ENCODE measurements at regions not wholly inside any gene's neighbourhood (a gene's known extent, or its start where the extent isn't known, plus 50 kb on each side); places are given as distances from the start of the nearest gene placed in this dataset.
"Not testable (repeated sequence)": the region's sequence is repeated elsewhere in the genome, so short reads cannot be mapped to it uniquely, and the experiment has no call there.

DNA sequence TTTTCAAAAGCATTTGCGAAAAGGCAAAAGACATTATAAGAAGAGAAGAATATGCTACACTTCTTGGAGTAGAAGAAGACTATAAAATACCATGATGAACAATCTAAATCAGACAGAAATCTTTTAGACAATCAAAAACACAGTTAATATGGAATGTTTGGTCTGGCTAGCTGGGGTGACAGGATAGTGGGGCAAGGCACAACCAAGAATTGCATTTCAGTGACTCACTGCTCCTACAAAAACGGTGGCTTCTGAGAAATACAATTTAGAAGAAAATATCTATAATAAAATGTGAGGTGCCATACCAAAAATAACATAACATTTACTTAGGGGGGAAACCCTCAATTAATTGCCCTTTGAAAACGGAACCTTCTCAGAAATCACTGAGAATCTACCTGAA lies 363.4 kb downstream of the NPR3 start:
- no peak for FAIRE-seq
- no peak for TF ChIP-seq POLR2A (IDR thresholded peaks at IDR 0.05; ENCODE audit: low read depth, low read length)
- no peak for TF ChIP-seq POLR2AphosphoS5 (IDR thresholded peaks at IDR 0.05; ENCODE audit: low read depth, low read length)
- no peak for TF ChIP-seq TAF1 (IDR thresholded peaks at IDR 0.05; ENCODE audit: borderline replicate concordance, low read depth, low read length)
- no peak for DNase-seq (ENCODE audit: insufficient read length)

GRCh38 chr5:33075731-33076130 lies 364.6 kb downstream of the NPR3 start:
- no peak for FAIRE-seq
- no peak for DNase-seq (ENCODE audit: insufficient read length)
- no peak for TF ChIP-seq TAF1 (IDR thresholded peaks at IDR 0.05; ENCODE audit: borderline replicate concordance, low read depth, low read length)
- TF ChIP-seq POLR2AphosphoS5 (IDR thresholded peaks at IDR 0.05; ENCODE audit: low read depth, low read length), result no peak
- TF ChIP-seq POLR2A (IDR thresholded peaks at IDR 0.05; ENCODE audit: low read depth, low read length), result no peak

DNA sequence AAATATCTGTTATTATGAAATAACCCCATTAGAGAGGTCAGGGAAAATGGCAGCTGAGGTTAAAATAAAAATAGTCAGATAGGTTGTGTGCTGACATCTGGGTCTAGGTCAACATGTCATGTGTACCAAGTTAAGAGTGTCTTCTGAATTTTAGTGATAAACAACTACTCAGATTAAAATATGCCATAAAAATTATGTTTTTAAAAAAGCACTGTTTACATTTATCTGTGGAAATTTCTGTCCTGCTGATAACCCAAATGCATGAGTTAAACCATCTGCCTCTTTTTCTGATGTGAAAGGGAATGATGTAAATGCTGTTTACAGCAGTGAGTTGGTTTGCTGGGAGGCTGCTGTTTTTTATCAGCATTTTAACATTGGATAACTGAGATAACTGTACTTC lies 361.2 kb upstream of the TARS1 start:
- DNase-seq (ENCODE audit: insufficient read length) (no peak), FAIRE-seq (no peak)
- TF ChIP-seq TAF1 (IDR thresholded peaks at IDR 0.05; ENCODE audit: borderline replicate concordance, low read depth, low read length) (no peak), POLR2A (IDR thresholded peaks at IDR 0.05; ENCODE audit: low read depth, low read length) (no peak), POLR2AphosphoS5 (IDR thresholded peaks at IDR 0.05; ENCODE audit: low read depth, low read length) (no peak)

GRCh38 chr5:33080287-33080686 lies 360.5 kb upstream of the TARS1 start:
- FAIRE-seq, result no peak
- no peak for TF ChIP-seq TAF1 (IDR thresholded peaks at IDR 0.05; ENCODE audit: borderline replicate concordance, low read depth, low read length)
- no peak for TF ChIP-seq POLR2AphosphoS5 (IDR thresholded peaks at IDR 0.05; ENCODE audit: low read depth, low read length)
- no peak for TF ChIP-seq POLR2A (IDR thresholded peaks at IDR 0.05; ENCODE audit: low read depth, low read length)
- no peak for DNase-seq (ENCODE audit: insufficient read length)

DNA sequence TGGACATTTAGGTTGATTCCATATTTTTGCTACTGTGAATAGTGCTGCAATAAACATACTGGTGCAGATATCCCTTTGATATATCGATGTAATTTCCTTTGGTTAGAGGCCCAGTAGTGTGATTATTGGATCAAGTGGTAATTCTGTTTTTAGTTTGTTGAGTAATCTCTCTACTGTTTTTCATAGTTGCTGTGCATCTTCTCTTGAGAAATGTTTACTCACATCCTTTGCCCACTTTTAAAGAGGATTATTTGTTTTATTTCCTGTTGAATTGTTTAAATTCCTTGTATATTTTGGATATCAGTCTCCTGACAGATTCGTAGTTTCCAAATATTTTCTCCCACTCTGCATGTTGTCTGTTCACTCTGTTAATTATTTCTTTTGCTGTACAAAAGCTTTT lies 352.6 kb upstream of the TARS1 start:
- TF ChIP-seq POLR2A (IDR thresholded peaks at IDR 0.05; ENCODE audit: low read depth, low read length) (no peak), TAF1 (IDR thresholded peaks at IDR 0.05; ENCODE audit: borderline replicate concordance, low read depth, low read length) (no peak)
- DNase-seq (ENCODE audit: insufficient read length) (no peak), FAIRE-seq (no peak)

DNA sequence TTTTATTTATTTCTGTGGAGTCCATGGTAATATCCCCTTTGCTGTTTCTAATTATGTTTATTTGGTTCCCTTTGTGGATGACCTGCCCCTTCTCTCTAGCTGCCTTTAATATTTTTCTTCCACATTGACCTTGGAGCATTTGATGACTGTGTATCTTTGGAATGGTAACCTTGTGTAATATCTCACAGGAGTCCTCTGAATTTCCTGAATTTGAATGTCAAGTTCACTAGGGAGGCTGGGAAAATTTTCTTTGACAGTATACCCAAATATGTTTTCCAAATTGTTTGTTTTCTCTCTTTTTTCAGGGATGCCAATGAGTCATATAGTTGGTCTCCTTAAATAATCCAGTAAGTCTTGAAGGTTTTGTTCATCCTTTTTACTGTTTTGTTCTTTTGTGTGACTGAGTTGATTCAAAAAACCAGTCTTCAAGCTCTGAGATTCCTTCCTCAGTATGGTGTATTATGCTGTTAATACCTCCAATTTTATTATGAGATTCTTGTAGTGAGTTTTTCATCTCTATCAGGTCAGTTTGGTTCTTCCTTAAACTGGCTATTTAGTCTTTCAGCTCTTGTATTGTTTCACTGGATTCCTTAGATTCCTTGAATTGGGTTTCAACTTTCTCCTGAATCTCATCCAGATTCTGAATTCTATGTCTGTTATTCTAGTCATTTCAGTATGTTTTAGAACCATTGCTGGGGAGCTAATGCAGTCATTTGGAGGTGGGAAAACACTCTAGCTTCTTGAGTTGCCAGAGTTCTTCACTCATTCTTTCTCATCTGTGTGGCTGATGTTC lies 349.0 kb upstream of the TARS1 start:
- DNase-seq (ENCODE audit: insufficient read length) (no peak), FAIRE-seq (no peak)
- TF ChIP-seq POLR2AphosphoS5 (IDR thresholded peaks at IDR 0.05; ENCODE audit: low read depth, low read length) (no peak), TAF1 (IDR thresholded peaks at IDR 0.05; ENCODE audit: borderline replicate concordance, low read depth, low read length) (no peak), POLR2A (IDR thresholded peaks at IDR 0.05; ENCODE audit: low read depth, low read length) (no peak)

DNA sequence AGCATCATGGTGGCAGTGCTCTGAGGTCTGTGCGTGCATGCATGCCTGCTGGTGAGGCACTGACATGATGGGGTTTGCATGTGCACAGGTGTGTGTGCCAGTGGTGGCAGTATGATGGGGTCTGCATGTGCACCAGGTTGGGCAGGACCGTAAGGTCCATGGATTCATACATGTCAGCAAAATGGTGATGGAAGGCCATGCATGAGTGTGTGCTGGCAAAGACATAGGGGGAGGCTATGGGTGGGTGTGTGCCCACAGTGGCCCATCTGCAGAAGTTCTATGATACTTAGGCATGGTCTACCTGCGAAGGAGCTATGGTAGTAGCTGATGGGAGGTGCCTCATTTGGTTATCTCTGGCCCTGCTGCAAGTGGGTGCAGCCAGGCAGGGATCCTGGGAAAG lies 348.0 kb upstream of the TARS1 start:
- FAIRE-seq, result no peak
- TF ChIP-seq POLR2A (IDR thresholded peaks at IDR 0.05; ENCODE audit: low read depth, low read length), result no peak
- no peak for TF ChIP-seq POLR2AphosphoS5 (IDR thresholded peaks at IDR 0.05; ENCODE audit: low read depth, low read length)
- TF ChIP-seq TAF1 (IDR thresholded peaks at IDR 0.05; ENCODE audit: borderline replicate concordance, low read depth, low read length), result no peak

DNA sequence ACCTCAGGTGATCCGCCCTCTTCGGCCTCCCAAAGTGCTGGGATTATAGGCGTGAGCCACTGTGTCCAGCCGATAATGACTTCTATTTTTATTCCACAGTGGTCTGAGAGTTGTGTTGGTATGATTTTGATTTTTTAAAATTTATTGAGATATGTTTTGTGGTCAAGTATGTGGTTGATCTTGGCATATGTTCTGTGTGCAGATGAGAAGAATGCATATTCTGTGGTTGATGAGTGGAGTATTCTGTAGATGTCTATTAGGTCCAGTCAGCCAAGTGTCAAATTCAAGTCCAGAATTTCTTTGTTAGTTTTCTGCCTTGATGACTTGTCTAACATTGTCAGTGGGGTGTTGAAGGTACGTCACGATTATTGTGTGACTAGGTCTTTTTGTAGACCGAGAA lies 338.2 kb upstream of the TARS1 start:
- TF ChIP-seq POLR2AphosphoS5 (IDR thresholded peaks at IDR 0.05; ENCODE audit: low read depth, low read length) (no peak), POLR2A (IDR thresholded peaks at IDR 0.05; ENCODE audit: low read depth, low read length) (no peak), TAF1 (IDR thresholded peaks at IDR 0.05; ENCODE audit: borderline replicate concordance, low read depth, low read length) (no peak)
- DNase-seq (ENCODE audit: insufficient read length) (no peak), FAIRE-seq (no peak)

More for the DNA sequence above, 348.0 kb upstream of the TARS1 start:
- DNase-seq (ENCODE audit: insufficient read length), result no peak

DNA sequence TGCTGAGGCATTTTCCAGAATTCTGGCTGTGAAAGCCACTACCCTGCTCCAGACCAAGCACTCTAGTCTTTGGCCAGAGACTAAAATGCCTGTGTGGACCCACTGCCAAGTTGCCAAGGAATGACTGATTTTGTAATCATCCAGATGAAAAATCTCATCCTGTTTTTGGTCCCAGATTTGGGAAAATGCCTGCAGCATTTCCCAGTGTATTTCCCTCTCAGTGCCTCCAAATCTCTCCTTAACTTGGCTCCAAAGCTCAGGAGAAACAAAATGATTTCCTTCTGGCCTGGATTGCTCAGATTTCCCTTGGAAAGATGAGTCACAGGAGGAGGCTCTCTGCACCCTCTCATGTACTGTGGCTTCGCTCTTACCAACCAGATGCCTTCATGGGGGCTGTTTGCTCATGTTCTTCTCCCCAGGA lies 335.2 kb upstream of the TARS1 start:
- TF ChIP-seq POLR2AphosphoS5 (IDR thresholded peaks at IDR 0.05; ENCODE audit: low read depth, low read length) (no peak), TAF1 (IDR thresholded peaks at IDR 0.05; ENCODE audit: borderline replicate concordance, low read depth, low read length) (no peak), POLR2A (IDR thresholded peaks at IDR 0.05; ENCODE audit: low read depth, low read length) (no peak)
- FAIRE-seq (no peak), DNase-seq (ENCODE audit: insufficient read length) (no peak)

- FAIRE-seq, result not testable (repeated sequence)
Observed at GRCh38 chr5:33110496-33110895, 330.3 kb upstream of the TARS1 start.

DNA sequence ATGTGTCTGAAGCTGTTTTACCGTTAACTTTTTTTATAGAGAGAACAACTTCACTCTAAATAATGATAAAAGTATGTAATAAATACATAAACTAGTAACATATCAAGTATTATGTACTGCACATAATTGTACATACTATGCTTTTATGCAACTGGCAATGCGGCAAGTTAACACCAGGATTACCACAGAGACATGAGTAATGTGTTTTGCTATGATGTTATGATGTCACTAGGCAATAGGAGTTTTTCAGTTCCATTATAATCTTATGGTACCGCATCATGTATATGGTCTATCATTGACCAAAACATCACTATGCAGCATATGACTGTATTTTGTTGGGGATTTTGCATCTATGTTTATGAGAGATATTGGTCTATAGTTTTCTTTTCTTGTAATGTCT lies 326.4 kb upstream of the TARS1 start:
- no peak for DNase-seq (ENCODE audit: insufficient read length)
- TF ChIP-seq TAF1 (IDR thresholded peaks at IDR 0.05; ENCODE audit: borderline replicate concordance, low read depth, low read length), result no peak
- TF ChIP-seq POLR2AphosphoS5 (IDR thresholded peaks at IDR 0.05; ENCODE audit: low read depth, low read length), result no peak
- TF ChIP-seq POLR2A (IDR thresholded peaks at IDR 0.05; ENCODE audit: low read depth, low read length), result no peak
- FAIRE-seq, result no peak

More at GRCh38 chr5:33110496-33110895, 330.3 kb upstream of the TARS1 start:
- not testable (repeated sequence) for DNase-seq (ENCODE audit: insufficient read length)

DNA sequence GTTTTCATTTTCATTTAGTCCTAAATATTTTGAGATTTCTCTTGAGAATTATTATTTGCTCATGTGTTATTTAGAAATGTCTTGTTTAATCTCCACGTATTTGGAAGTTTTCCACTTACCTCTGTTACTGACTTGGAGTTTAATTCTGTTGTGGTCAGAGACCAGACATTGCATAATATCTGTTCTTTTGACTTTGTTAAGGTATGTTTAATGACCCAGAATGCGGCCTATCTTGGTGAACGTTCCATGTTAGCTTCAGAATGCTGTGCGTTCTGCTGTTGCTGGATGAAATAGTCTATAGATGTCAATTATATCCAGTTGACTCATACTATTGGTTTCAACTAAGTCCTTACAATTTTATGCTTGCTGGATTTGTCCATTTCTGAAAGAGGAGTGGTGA lies 325.3 kb upstream of the TARS1 start:
- TF ChIP-seq TAF1 (IDR thresholded peaks at IDR 0.05; ENCODE audit: borderline replicate concordance, low read depth, low read length) (no peak), POLR2AphosphoS5 (IDR thresholded peaks at IDR 0.05; ENCODE audit: low read depth, low read length) (no peak), POLR2A (IDR thresholded peaks at IDR 0.05; ENCODE audit: low read depth, low read length) (no peak)
- no peak for DNase-seq (ENCODE audit: insufficient read length)
- FAIRE-seq, result no peak
